ENCODE measurements at regions not wholly inside any gene's neighbourhood (a gene's known extent, or its start where the extent isn't known, plus 50 kb on each side); places are given as distances from the start of the nearest gene placed in this dataset.
A peak's percentile ranks its signal among the peaks of the same experiment; 100 is the strongest.

DNA sequence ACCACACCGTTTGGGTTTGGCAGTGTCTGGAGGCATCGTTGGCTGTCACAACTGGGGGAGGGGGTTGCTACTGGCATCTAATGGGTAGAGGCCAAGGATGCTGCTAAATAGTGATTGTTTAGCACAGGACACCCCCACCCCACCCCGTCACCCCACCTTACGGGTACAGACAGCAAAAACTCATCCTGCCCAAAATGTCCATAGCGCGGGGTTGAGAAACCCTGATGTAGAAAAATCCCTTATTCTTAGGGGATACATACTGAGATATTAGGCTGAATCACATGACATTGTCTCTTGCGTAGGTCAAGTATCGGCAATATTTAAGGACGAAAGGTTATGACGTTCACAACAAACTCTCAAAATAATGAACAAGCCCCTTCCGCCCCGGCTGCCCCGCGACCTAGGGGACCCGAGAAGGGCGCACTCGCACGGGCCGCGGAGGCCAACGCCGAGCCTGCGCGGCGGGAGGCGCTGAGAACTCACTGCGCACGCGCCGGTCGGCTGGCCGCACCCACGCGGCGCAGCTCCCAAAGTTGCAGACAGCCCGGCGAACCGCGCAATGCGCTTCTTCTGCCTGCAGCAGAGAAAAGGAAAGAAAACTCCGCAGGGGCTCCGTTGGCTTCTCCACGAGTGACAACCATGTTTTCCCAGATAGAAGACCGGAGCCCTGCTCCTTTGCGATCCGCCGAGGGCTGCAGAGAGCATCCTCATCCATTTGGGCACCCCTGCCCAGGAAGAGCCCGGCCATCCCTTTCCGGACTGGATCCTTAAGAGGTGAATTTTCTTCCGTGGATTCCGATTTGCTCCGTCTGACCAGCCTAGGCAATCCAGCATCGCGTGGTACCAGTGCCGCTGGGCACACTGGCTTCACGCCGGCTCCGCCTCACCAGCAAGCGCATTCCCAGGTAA, 136.8 kb upstream of the CCDC54 start:
- Histone ChIP-seq H3K9me2 (replicated peaks; ENCODE audit: insufficient read depth) (no peaks in the 10 kb centered on the region), H2AFZ (peak overlapping the region; percentile 98), H3K27ac (peak overlapping the region; percentile 48), H3K27me3 (no peaks in the 10 kb centered on the region), H3K79me2 (peaks cover 28% of the 10 kb centered on the region), H3K36me3 (replicated peaks; ENCODE audit: insufficient read depth, low read depth) (no peaks in the 10 kb centered on the region), H3K4me1 (ENCODE audit: insufficient read depth) (no peaks in the 10 kb centered on the region), H3K9me3 (ENCODE audit: low read depth) (no peaks in the 10 kb centered on the region), H4K20me1 (ENCODE audit: insufficient read depth, poor library complexity, severe bottlenecking) (no peaks in the 10 kb centered on the region), H3K4me3 (peak overlapping the region; percentile 97), H3K4me2 (peak overlapping the region; percentile 92)
- WGBS (ENCODE audit: low lambda C conversion rate, missing lambda C conversion rate) = 1% methylated on average over 57 of the region's 59 CpGs
- TF ChIP-seq EZH2phosphoT487 (IDR thresholded peaks at IDR 0.05; ENCODE audit: low read depth, severe bottlenecking, unreplicated experiment) = no peak
- no peak for TF ChIP-seq EZH2 (IDR thresholded peaks at IDR 0.05; ENCODE audit: borderline replicate concordance)
- TF ChIP-seq, protein P1, sequence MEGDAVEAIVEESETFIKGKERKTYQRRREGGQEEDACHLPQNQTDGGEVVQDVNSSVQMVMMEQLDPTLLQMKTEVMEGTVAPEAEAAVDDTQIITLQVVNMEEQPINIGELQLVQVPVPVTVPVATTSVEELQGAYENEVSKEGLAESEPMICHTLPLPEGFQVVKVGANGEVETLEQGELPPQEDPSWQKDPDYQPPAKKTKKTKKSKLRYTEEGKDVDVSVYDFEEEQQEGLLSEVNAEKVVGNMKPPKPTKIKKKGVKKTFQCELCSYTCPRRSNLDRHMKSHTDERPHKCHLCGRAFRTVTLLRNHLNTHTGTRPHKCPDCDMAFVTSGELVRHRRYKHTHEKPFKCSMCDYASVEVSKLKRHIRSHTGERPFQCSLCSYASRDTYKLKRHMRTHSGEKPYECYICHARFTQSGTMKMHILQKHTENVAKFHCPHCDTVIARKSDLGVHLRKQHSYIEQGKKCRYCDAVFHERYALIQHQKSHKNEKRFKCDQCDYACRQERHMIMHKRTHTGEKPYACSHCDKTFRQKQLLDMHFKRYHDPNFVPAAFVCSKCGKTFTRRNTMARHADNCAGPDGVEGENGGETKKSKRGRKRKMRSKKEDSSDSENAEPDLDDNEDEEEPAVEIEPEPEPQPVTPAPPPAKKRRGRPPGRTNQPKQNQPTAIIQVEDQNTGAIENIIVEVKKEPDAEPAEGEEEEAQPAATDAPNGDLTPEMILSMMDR (IDR thresholded peaks at IDR 0.05; ENCODE audit: poor library complexity) = no peak
- peak; percentile 88 for DNase-seq (ENCODE audit: low spot score)

DNA sequence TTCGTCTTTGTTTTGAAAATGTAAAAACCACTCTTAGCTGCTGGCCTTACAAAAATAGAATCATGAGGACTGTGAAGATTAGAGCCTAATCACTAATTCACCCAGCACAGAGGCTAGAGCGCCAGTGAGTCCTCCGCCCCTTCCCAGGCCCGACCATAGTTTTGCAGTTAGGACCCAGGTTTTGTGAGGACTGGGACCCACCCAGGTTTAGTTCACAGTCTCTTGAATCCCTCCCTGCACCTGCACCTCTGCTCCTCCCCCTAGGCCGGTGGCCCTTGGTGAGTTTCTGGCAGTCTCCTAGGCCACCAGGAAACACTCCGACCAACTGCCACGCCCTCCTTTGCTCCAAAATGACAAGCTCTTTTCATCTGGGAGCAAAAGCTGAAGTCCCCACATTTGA, 136.0 kb upstream of the CCDC54 start:
- H3K4me1 ChIP-seq (ENCODE audit: insufficient read depth) = no peaks in the 10 kb centered on the region
- no peaks in the 10 kb centered on the region for H3K36me3 ChIP-seq (replicated peaks; ENCODE audit: insufficient read depth, low read depth)
- H3K27me3 ChIP-seq = no peaks in the 10 kb centered on the region
- 13% methylated on average over 7 of the region's 7 CpGs for WGBS (ENCODE audit: low lambda C conversion rate, missing lambda C conversion rate)
- peak; percentile 25 for DNase-seq (ENCODE audit: low spot score)
- no peaks in the 10 kb centered on the region for H3K9me2 ChIP-seq (replicated peaks; ENCODE audit: insufficient read depth)
- peak overlapping the region; percentile 98 for H2AFZ ChIP-seq
- peak overlapping the region; percentile 97 for H3K4me3 ChIP-seq
- no peaks in the 10 kb centered on the region for H3K9me3 ChIP-seq (ENCODE audit: low read depth)
- TF ChIP-seq EZH2 (IDR thresholded peaks at IDR 0.05; ENCODE audit: borderline replicate concordance) (no peak), EZH2phosphoT487 (IDR thresholded peaks at IDR 0.05; ENCODE audit: low read depth, severe bottlenecking, unreplicated experiment) (no peak)
- TF ChIP-seq, protein P1 (IDR thresholded peaks at IDR 0.05; ENCODE audit: poor library complexity) = no peak
- no peaks in the 10 kb centered on the region for H4K20me1 ChIP-seq (ENCODE audit: insufficient read depth, poor library complexity, severe bottlenecking)
- H3K27ac ChIP-seq = peak overlapping the region; percentile 39
- H3K79me2 ChIP-seq = peaks cover 28% of the 10 kb centered on the region
- peak overlapping the region; percentile 92 for H3K4me2 ChIP-seq

DNA sequence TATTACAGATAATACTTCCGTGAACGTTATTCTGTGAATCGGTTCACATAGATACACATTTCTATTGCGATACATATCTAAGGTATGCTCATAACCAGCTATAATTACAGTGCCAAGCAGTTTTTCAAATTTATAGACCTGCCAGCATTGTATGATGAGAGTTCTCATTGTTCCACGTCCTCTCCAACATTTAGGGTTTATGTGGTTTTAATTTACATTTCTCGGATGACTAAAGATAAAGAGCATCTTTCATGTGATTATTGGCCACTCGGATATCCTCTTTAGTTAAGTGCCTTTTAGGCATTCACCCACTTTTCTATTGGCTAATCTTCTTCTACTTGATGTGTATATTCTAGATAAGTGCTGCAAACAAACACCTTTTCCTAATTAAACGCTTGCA, 134.7 kb upstream of the CCDC54 start:
- Histone ChIP-seq H3K4me3 (no peak overlapping the region), H3K27ac (no peak overlapping the region), H3K9me3 (ENCODE audit: low read depth) (no peaks in the 10 kb centered on the region), H3K27me3 (no peaks in the 10 kb centered on the region), H3K79me2 (peaks cover 28% of the 10 kb centered on the region), H4K20me1 (ENCODE audit: insufficient read depth, poor library complexity, severe bottlenecking) (no peaks in the 10 kb centered on the region), H2AFZ (no peak overlapping the region), H3K4me2 (peak overlapping the region; percentile 92), H3K36me3 (replicated peaks; ENCODE audit: insufficient read depth, low read depth) (no peaks in the 10 kb centered on the region), H3K4me1 (ENCODE audit: insufficient read depth) (no peaks in the 10 kb centered on the region), H3K9me2 (replicated peaks; ENCODE audit: insufficient read depth) (no peaks in the 10 kb centered on the region)
- TF ChIP-seq, protein P1 (IDR thresholded peaks at IDR 0.05; ENCODE audit: poor library complexity) = no peak
- no peak for TF ChIP-seq EZH2 (IDR thresholded peaks at IDR 0.05; ENCODE audit: borderline replicate concordance)
- TF ChIP-seq EZH2phosphoT487 (IDR thresholded peaks at IDR 0.05; ENCODE audit: low read depth, severe bottlenecking, unreplicated experiment) = no peak
- DNase-seq (ENCODE audit: low spot score) = no peak
- 67% methylated on average over 8 of the region's 8 CpGs for WGBS (ENCODE audit: low lambda C conversion rate, missing lambda C conversion rate)
